Endothelial cell of umbilical vein (primary cell): ENCODE measurements at regions not wholly inside any gene's neighbourhood (a gene's known extent, or its start where the extent isn't known, plus 50 kb on each side); places are given as distances from the start of the nearest gene placed in this dataset.

Source experiments
- BruUV-seq: library from RNA; stranded (reverse); fragments of 400-500 nt; replicated peaks from 2 replicates; lab custom pipeline; 2021; lab: Mats Ljungman, UMichigan
- CTCF ChIA-PET: fragments of 300-600, 350-600 bp; sonication (Branson Sonifier 250); formaldehyde crosslinking; loops from one replicate; lab custom pipeline; 2021; ENCODE audit warnings: antibody characterized with exemption, inconsistent platforms; lab: Charles Lee
- POLR2A ChIA-PET: fragments of 300-600, 350-600 bp; sonication (Branson Sonifier 250); formaldehyde crosslinking; loops from one replicate; lab custom pipeline; 2021; ENCODE audit warnings: antibody characterized with exemption, inconsistent platforms; lab: Charles Lee
- DNase-seq: peaks from one replicate; pipeline ENCODE4 v3.0.0-alpha.2; 2011; ENCODE audit warnings: low read depth, low spot score
- FAIRE-seq: peaks from 2 replicates; lab custom pipeline; 2011; peaks lifted over from hg19 to GRCh38; lab: Jason Lieb, UNC
- H2AFZ ChIP-seq: 2 replicates; pipeline ENCODE4 v1.6.0; 2012; ENCODE audit warnings: low read depth, low read length, control low read depth, inconsistent platforms
- H3K27ac ChIP-seq: 2 replicates; pipeline ENCODE4 v1.5.1; 2011; ENCODE audit warnings: low read depth, mild to moderate bottlenecking, control low read depth, low read length, moderate library complexity; ENCODE audit not compliant: insufficient read depth
- H3K27me3 ChIP-seq, 2 experiments: 2 replicates each; pipeline versions ENCODE4 v1.6.0 to v1.6.1; 2011; ENCODE audit warnings: low read length in 2 of 2, mixed read lengths in 1 of 2; ENCODE audit not compliant: control insufficient read depth in 2 of 2, insufficient read depth in 2 of 2
- H3K36me3 ChIP-seq, 2 experiments: 2 replicates in 1 of 2; 3 replicates in 1 of 2; pipeline ENCODE4 v1.5.1; 2011; ENCODE audit warnings: low read length in 2 of 2, mild to moderate bottlenecking in 1 of 2, moderate library complexity in 1 of 2; ENCODE audit not compliant: control insufficient read depth in 2 of 2, insufficient read depth in 2 of 2; ENCODE audit errors: extremely low read depth in 1 of 2
- H3K4me1 ChIP-seq: 3 replicates; pipeline ENCODE4 v1.5.1; 2011; ENCODE audit warnings: mild to moderate bottlenecking, low read length; ENCODE audit not compliant: control insufficient read depth, insufficient read depth; ENCODE audit errors: extremely low read depth
- H3K4me2 ChIP-seq: 2 replicates; pipeline ENCODE4 v1.6.1; 2011; ENCODE audit warnings: low read length, control low read depth, mixed read lengths; ENCODE audit not compliant: insufficient read depth
- H3K4me3 ChIP-seq, 3 experiments: fragments of 200-600 bp in 1 of 3; sonication (generic), shearing (Covaris generic) in 1 of 3; replicated peaks in 1 of 3; 2 replicates each; pipeline ENCODE4 v1.5.1; 2011 to 2016; ENCODE audit warnings: control low read depth in 3 of 3, low read length in 3 of 3, mild to moderate bottlenecking in 2 of 3, inconsistent platforms in 1 of 3, low read depth in 1 of 3, moderate library complexity in 1 of 3; ENCODE audit not compliant: insufficient read depth in 1 of 3
- H3K79me2 ChIP-seq: 2 replicates; pipeline ENCODE4 v1.6.0; 2012; ENCODE audit warnings: low read length, inconsistent platforms; ENCODE audit not compliant: control insufficient read depth, insufficient read depth
- H3K9ac ChIP-seq: replicated peaks from 2 replicates; pipeline ENCODE3; 2011; ENCODE audit warnings: low read length, control low read depth; ENCODE audit not compliant: insufficient read depth; ENCODE audit errors: extremely low read depth
- H3K9me1 ChIP-seq: replicated peaks from 3 replicates; pipeline ENCODE4 v1.6.0; 2011; ENCODE audit warnings: mild to moderate bottlenecking, low read length; ENCODE audit not compliant: control insufficient read depth, insufficient read depth; ENCODE audit errors: extremely low read depth
- H3K9me3 ChIP-seq: replicated peaks from 2 replicates; pipeline ENCODE4 v1.5.1; 2012; ENCODE audit warnings: low read length, inconsistent platforms; ENCODE audit not compliant: control insufficient read depth, insufficient read depth
- H4K20me1 ChIP-seq: replicated peaks from 2 replicates; pipeline ENCODE3; 2011; ENCODE audit warnings: mild to moderate bottlenecking, low read length; ENCODE audit not compliant: control insufficient read depth, insufficient read depth; ENCODE audit errors: extremely low read depth
- CTCF ChIP-seq, 2 donors: IDR thresholded peaks; 1 replicate in 1 of 2; 2 replicates in 1 of 2; pipeline ENCODE4 v1.5.1; 2011; ENCODE audit warnings: low read length in 2 of 2, mild to moderate bottlenecking in 2 of 2, moderate library complexity in 2 of 2, control low read depth in 1 of 2, inconsistent platforms in 1 of 2, low read depth in 1 of 2; ENCODE audit not compliant: insufficient read depth in 1 of 2; ENCODE audit errors: extremely low read depth in 1 of 2
- EZH2 ChIP-seq: IDR thresholded peaks from 2 replicates; pipeline ENCODE4 v1.6.1; 2012; ENCODE audit warnings: borderline replicate concordance, low read depth, mild to moderate bottlenecking, moderate library complexity, low read length, inconsistent platforms; ENCODE audit not compliant: severe bottlenecking
- FOS ChIP-seq: IDR thresholded peaks from 2 replicates; pipeline ENCODE4 v1.6.1; 2011; ENCODE audit warnings: mild to moderate bottlenecking, low read length, moderate library complexity, borderline replicate concordance; ENCODE audit not compliant: insufficient read depth
- GATA2 ChIP-seq: IDR thresholded peaks from 2 replicates; pipeline ENCODE4 v1.7.0; 2011; ENCODE audit warnings: low read depth, mild to moderate bottlenecking, moderate library complexity, mixed read lengths, low read length; ENCODE audit not compliant: insufficient read length, insufficient read depth
- JUN ChIP-seq: IDR thresholded peaks from 2 replicates; pipeline ENCODE4 v1.6.1; 2011; ENCODE audit warnings: borderline replicate concordance, low read depth; ENCODE audit not compliant: insufficient read length, insufficient read depth
- MAX ChIP-seq: IDR thresholded peaks from 2 replicates; pipeline ENCODE4 v1.6.1; 2011; ENCODE audit not compliant: insufficient read depth, insufficient read length
- MYC ChIP-seq: IDR thresholded peaks from one replicate; pipeline ENCODE4 v1.6.1; 2011; ENCODE audit warnings: mild to moderate bottlenecking, low read depth, low read length
- POLR2A ChIP-seq: IDR thresholded peaks from 2 replicates; pipeline ENCODE4 v1.6.1; 2012; ENCODE audit warnings: low read depth, mild to moderate bottlenecking, control low read depth, low read length
- POLR2AphosphoS5 ChIP-seq: IDR thresholded peaks from 2 replicates; pipeline ENCODE4 v1.6.1; 2012; ENCODE audit warnings: low read depth, mild to moderate bottlenecking, control low read depth, low read length, moderate library complexity; ENCODE audit not compliant: insufficient read depth
- dilution Hi-C: fragments of 300-500 bp; cut with MboI; formaldehyde crosslinking; loops from one replicate; pipeline ENCODE4 v1.15.0; 2019; ENCODE audit warnings: low sequenced_read_pairs; ENCODE audit not compliant: extremely low pct_ligation_motif_present
- intact Hi-C: fragments of 100-400 bp; cut with micrococcal nuclease; formaldehyde crosslinking; loops from one replicate; pipeline ENCODE4 v1.10.0; 2022

- ChIA-PET POLR2A (no interaction called here), CTCF (no interaction called here)
- Histone ChIP-seq H3K4me1 (no peaks in the 10 kb centered on the region), H3K79me2 (no peaks in the 10 kb centered on the region), H3K27ac (no peak overlapping the region), H4K20me1 (no peaks in the 10 kb centered on the region), H3K9me3 (no peaks in the 10 kb centered on the region), H3K9ac (no peak overlapping the region), H3K9me1 (no peaks in the 10 kb centered on the region), H2AFZ (no peak overlapping the region), H3K36me3 (no peaks in the 10 kb centered on the region), H3K4me3 (no peak overlapping the region), H3K4me2 (no peak overlapping the region), H3K27me3 (no peaks in the 10 kb centered on the region)
- dilution Hi-C loops (no loop called here), intact Hi-C loops (no loop called here)
- TF ChIP-seq POLR2AphosphoS5 = no peak
- TF ChIP-seq FOS = no peak
- no peak for TF ChIP-seq POLR2A
- DNase-seq = no peak
- no peak for FAIRE-seq
- no TSS peak for BruUV-seq
Measured at GRCh38 chr3:118400886-118401285, 633.8 kb downstream of the IGSF11 start.

- BruUV-seq = no TSS peak
- no peaks in the 10 kb centered on the region for H3K9me3 ChIP-seq
- H3K9me1 ChIP-seq = no peaks in the 10 kb centered on the region
- H3K4me3 ChIP-seq = no peak overlapping the region
- H3K36me3 ChIP-seq = no peaks in the 10 kb centered on the region
- no peak overlapping the region for H2AFZ ChIP-seq
- H4K20me1 ChIP-seq = no peaks in the 10 kb centered on the region
- no peaks in the 10 kb centered on the region for H3K4me1 ChIP-seq
- H3K27ac ChIP-seq = no peak overlapping the region
- no peak overlapping the region for H3K4me2 ChIP-seq
- intact Hi-C loops = no loop called here
- no peak overlapping the region for H3K9ac ChIP-seq
- H3K79me2 ChIP-seq = no peaks in the 10 kb centered on the region
- FAIRE-seq = no peak
- DNase-seq = no peak
- ChIA-PET POLR2A (no interaction called here), CTCF (no interaction called here)
- no peaks in the 10 kb centered on the region for H3K27me3 ChIP-seq
- TF ChIP-seq EZH2 = no peak
- no peak for TF ChIP-seq POLR2A
- TF ChIP-seq MAX = no peak
- TF ChIP-seq GATA2 = no peak
- no peak for TF ChIP-seq CTCF (IDR thresholded peaks at IDR 0.05; ENCODE audit: extremely low read depth in 1 of 2, insufficient read depth in 1 of 2, low read depth in 1 of 2, low read length in 2 of 2)
- no peak for TF ChIP-seq JUN
- TF ChIP-seq FOS = no peak
- no peak for TF ChIP-seq POLR2AphosphoS5
- no peak for TF ChIP-seq MYC
- dilution Hi-C loops = no loop called here
Measured at GRCh38 chr3:118401887-118402286, 632.8 kb downstream of the IGSF11 start.
